ENCODE measurements at regions not wholly inside any gene's neighbourhood (a gene's known extent, or its start where the extent isn't known, plus 50 kb on each side); places are given as distances from the start of the nearest gene placed in this dataset.

GRCh38 chr1:58905628-58906221 is 121.9 kb upstream of the JUN start:
- TF ChIP-seq POLR2AphosphoS5 (IDR thresholded peaks at IDR 0.05; ENCODE audit: low read depth, low read length) (no peak), FOXP2 (optimal IDR thresholded peaks at IDR 0.05; ENCODE audit: borderline replicate concordance, extremely low read depth, extremely low read length, insufficient read depth) (no peak), SIN3A (IDR thresholded peaks at IDR 0.05; ENCODE audit: borderline replicate concordance, insufficient read depth, low read length) (no peak), TAF1 (IDR thresholded peaks at IDR 0.05; ENCODE audit: borderline replicate concordance, insufficient read depth, low read length) (no peak)

GRCh38 chr1:58907398-58907797 is 123.6 kb upstream of the JUN start:
- TF ChIP-seq FOXP2 (optimal IDR thresholded peaks at IDR 0.05; ENCODE audit: borderline replicate concordance, extremely low read depth, extremely low read length, insufficient read depth) (no peak), TAF1 (IDR thresholded peaks at IDR 0.05; ENCODE audit: borderline replicate concordance, insufficient read depth, low read length) (no peak)

GRCh38 chr1:58908561-58909560 is 125.0 kb upstream of the JUN start:
- TF ChIP-seq TAF1 (IDR thresholded peaks at IDR 0.05; ENCODE audit: borderline replicate concordance, insufficient read depth, low read length), result no peak
- TF ChIP-seq REST (IDR thresholded peaks at IDR 0.05; ENCODE audit: insufficient read depth in 1 of 2, low read depth in 2 of 2, low read length in 2 of 2), result no peak
- TF ChIP-seq POLR2AphosphoS5 (IDR thresholded peaks at IDR 0.05; ENCODE audit: low read depth, low read length), result no peak
- no peak for TF ChIP-seq SIN3A (IDR thresholded peaks at IDR 0.05; ENCODE audit: borderline replicate concordance, insufficient read depth, low read length)
- TF ChIP-seq FOXP2 (optimal IDR thresholded peaks at IDR 0.05; ENCODE audit: borderline replicate concordance, extremely low read depth, extremely low read length, insufficient read depth), result no peak

GRCh38 chr1:58909914-58910681 is 126.3 kb upstream of the JUN start:
- TF ChIP-seq POLR2AphosphoS5 (IDR thresholded peaks at IDR 0.05; ENCODE audit: low read depth, low read length) (no peak), TAF1 (IDR thresholded peaks at IDR 0.05; ENCODE audit: borderline replicate concordance, insufficient read depth, low read length) (no peak), SIN3A (IDR thresholded peaks at IDR 0.05; ENCODE audit: borderline replicate concordance, insufficient read depth, low read length) (no peak), FOXP2 (optimal IDR thresholded peaks at IDR 0.05; ENCODE audit: borderline replicate concordance, extremely low read depth, extremely low read length, insufficient read depth) (no peak), REST (IDR thresholded peaks at IDR 0.05; ENCODE audit: insufficient read depth in 1 of 2, low read depth in 2 of 2, low read length in 2 of 2) (no peak)

- TF ChIP-seq TAF1 (IDR thresholded peaks at IDR 0.05; ENCODE audit: borderline replicate concordance, insufficient read depth, low read length) (no peak), FOXP2 (optimal IDR thresholded peaks at IDR 0.05; ENCODE audit: borderline replicate concordance, extremely low read depth, extremely low read length, insufficient read depth) (no peak), POLR2AphosphoS5 (IDR thresholded peaks at IDR 0.05; ENCODE audit: low read depth, low read length) (no peak)
Measured at GRCh38 chr1:58911841-58912499, 128.1 kb upstream of the JUN start.

- no peak for TF ChIP-seq REST (IDR thresholded peaks at IDR 0.05; ENCODE audit: insufficient read depth in 1 of 2, low read depth in 2 of 2, low read length in 2 of 2)
- no peak for TF ChIP-seq FOXP2 (optimal IDR thresholded peaks at IDR 0.05; ENCODE audit: borderline replicate concordance, extremely low read depth, extremely low read length, insufficient read depth)
- no peak for TF ChIP-seq POLR2AphosphoS5 (IDR thresholded peaks at IDR 0.05; ENCODE audit: low read depth, low read length)
- TF ChIP-seq TAF1 (IDR thresholded peaks at IDR 0.05; ENCODE audit: borderline replicate concordance, insufficient read depth, low read length), result no peak
- TF ChIP-seq SIN3A (IDR thresholded peaks at IDR 0.05; ENCODE audit: borderline replicate concordance, insufficient read depth, low read length), result no peak
Measured at GRCh38 chr1:58914925-58915324, 131.1 kb upstream of the JUN start.

Measured in PFSK-1 (cell line).